K562 (cell line): ENCODE measurements at regions not wholly inside any gene's neighbourhood (a gene's known extent, or its start where the extent isn't known, plus 50 kb on each side); places are given as distances from the start of the nearest gene placed in this dataset.

ENCODE experiments used
- ATAC-seq: fragments of 200-7000 bp; cut with Tn5 transposase; 3 replicates; pipeline ENCODE4 v1.9.1; 2020; ENCODE audit warnings: moderate library complexity
- BruUV-seq: library from RNA; stranded (reverse); fragments of 400-500 nt; replicated peaks from 2 replicates; lab custom pipeline; 2021; lab: Mats Ljungman, UMichigan
- CTCF ChIA-PET: fragments of 300-600 bp; formaldehyde crosslinking; extraction: SDS; loops from one replicate; lab custom pipeline; 2021; ENCODE audit warnings: low intra/inter-chr PET ratio; lab: Yijun Ruan, JAX
- POLR2A ChIA-PET: fragments of 300-600, 350-650 bp; sonication (Branson Sonifier 250); formaldehyde crosslinking; extraction: SDS; loops from one replicate; lab custom pipeline; 2021; ENCODE audit warnings: antibody characterized with exemption, inconsistent platforms; lab: Yijun Ruan, JAX
- DNase-seq, 4 experiments: peaks; one replicate each; pipeline versions ENCODE4 v3.0.0 to v3.0.0-alpha.2; 2011 to 2018; ENCODE audit warnings: low spot score in 3 of 4, mixed read lengths in 3 of 4; ENCODE audit errors: extremely low read depth in 1 of 4
- FAIRE-seq: peaks from 2 replicates; lab custom pipeline; 2011; peaks lifted over from hg19 to GRCh38; lab: Jason Lieb, UNC
- H2AFZ ChIP-seq: 2 replicates; pipeline ENCODE4 v1.6.0; 2011; ENCODE audit warnings: low read depth, low read length, control low read depth, inconsistent platforms
- H3K27ac ChIP-seq: fragments of 200-600 bp; 3 replicates; pipeline ENCODE4 v1.8.0; 2011; ENCODE audit warnings: low read depth, mild to moderate bottlenecking, control low read depth, inconsistent platforms, low read length, moderate library complexity, mixed read lengths; ENCODE audit errors: extremely low read depth
- H3K27me3 ChIP-seq, 2 experiments: fragments of 300-600 bp in 1 of 2; 2 replicates in 1 of 2; 3 replicates in 1 of 2; pipeline versions ENCODE4 v1.6.0 to v1.8.0; 2011; ENCODE audit warnings: inconsistent platforms in 2 of 2, low read length in 2 of 2, mild to moderate bottlenecking in 1 of 2, mixed read lengths in 1 of 2, moderate library complexity in 1 of 2; ENCODE audit not compliant: control insufficient read depth in 2 of 2, insufficient read depth in 2 of 2
- H3K36me3 ChIP-seq: fragments of 300-600 bp; 3 replicates; pipeline ENCODE4 v1.8.0; 2011; ENCODE audit warnings: mild to moderate bottlenecking, low read length, inconsistent platforms; ENCODE audit not compliant: control insufficient read depth, insufficient read depth
- H3K4me1 ChIP-seq, 2 experiments: fragments of 200-600 bp in 1 of 2; replicated peaks in 1 of 2; 2 replicates in 1 of 2; 3 replicates in 1 of 2; pipeline versions ENCODE4 v1.5.1 to v1.8.0; 2011; ENCODE audit warnings: inconsistent platforms in 2 of 2, low read length in 2 of 2, mild to moderate bottlenecking in 1 of 2, mixed read lengths in 1 of 2, moderate library complexity in 1 of 2; ENCODE audit not compliant: control insufficient read depth in 2 of 2, insufficient read depth in 2 of 2
- H3K4me2 ChIP-seq: 2 replicates; pipeline ENCODE4 v1.6.1; 2011; ENCODE audit warnings: low read length, control low read depth, inconsistent platforms, mixed read lengths; ENCODE audit not compliant: insufficient read depth
- H3K4me3 ChIP-seq: fragments of 200-600 bp; sonication (generic), shearing (Covaris generic); 2 replicates; pipeline ENCODE4 v1.5.1; 2016; ENCODE audit warnings: control low read depth, inconsistent platforms
- H3K79me2 ChIP-seq: fragments of 200-600 bp; 3 replicates; pipeline ENCODE4 v1.8.0; 2011; ENCODE audit warnings: low read length, inconsistent platforms; ENCODE audit not compliant: control insufficient read depth, insufficient read depth
- H3K9ac ChIP-seq, 2 experiments: 2 replicates each; pipeline versions ENCODE4 v1.6.0 to v1.6.1; 2011; ENCODE audit warnings: low read depth in 2 of 2, low read length in 2 of 2, control low read depth in 1 of 2, inconsistent platforms in 1 of 2, mild to moderate bottlenecking in 1 of 2, mixed read lengths in 1 of 2; ENCODE audit not compliant: insufficient read depth in 1 of 2
- H3K9me1 ChIP-seq: one replicate; pipeline ENCODE4 v1.6.0; 2011; ENCODE audit warnings: inconsistent platforms, mild to moderate bottlenecking, low read length, moderate library complexity; ENCODE audit not compliant: control insufficient read depth, insufficient read depth
- H3K9me3 ChIP-seq: replicated peaks from 2 replicates; pipeline ENCODE4 v1.5.1; 2011; ENCODE audit warnings: low read depth, low read length, inconsistent platforms; ENCODE audit not compliant: control insufficient read depth, insufficient read depth
- H4K20me1 ChIP-seq: replicated peaks from 2 replicates; pipeline ENCODE4 v1.6.1; 2011; ENCODE audit warnings: low read length, inconsistent platforms, mixed read lengths; ENCODE audit not compliant: control insufficient read depth, insufficient read depth
- BCLAF1 ChIP-seq, 2 experiments: fragments of 450-650 bp in 1 of 2; IDR thresholded peaks; 2 replicates each; pipeline ENCODE4 v1.6.1; 2011 to 2017; ENCODE audit warnings: low read depth in 2 of 2, antibody characterized with exemption in 1 of 2, borderline replicate concordance in 1 of 2, low read length in 1 of 2, mild to moderate bottlenecking in 1 of 2, mixed read lengths in 1 of 2; ENCODE audit not compliant: control insufficient read depth in 1 of 2
- BMI1 ChIP-seq: fragments of 150-350 bp; IDR thresholded peaks from 2 replicates; pipeline ENCODE4 v1.6.1; 2014; ENCODE audit warnings: low read length
- E2F8 ChIP-seq: fragments of 450-650 bp; IDR thresholded peaks from 2 replicates; pipeline ENCODE4 v1.7.1; 2018; ENCODE audit warnings: mild to moderate bottlenecking, low read depth; ENCODE audit not compliant: partially characterized antibody
- KHSRP ChIP-seq: fragments of 450-650 bp; IDR thresholded peaks from 2 replicates; pipeline ENCODE4 v1.6.1; 2017
- PCBP2 ChIP-seq: fragments of 200-400 bp; formaldehyde crosslinking; IDR thresholded peaks from 2 replicates; pipeline ENCODE4 v1.6.1; 2018; ENCODE audit warnings: low read length, low read depth, mild to moderate bottlenecking, moderate library complexity; ENCODE audit not compliant: poor library complexity, severe bottlenecking
- WGBS: fragments of 100-300 bp; shearing (Covaris generic); methylation state at CpG from one replicate; pipeline ENCODE4 v1.1.6; 2016; ENCODE audit warnings: low coverage, mixed read lengths; ENCODE audit not compliant: insufficient coverage; ENCODE audit errors: missing lambda C conversion rate; 5-methylcytosine and 5-hydroxymethylcytosine counted together
- in situ Hi-C: fragments of 300-500 bp; cut with MboI; formaldehyde crosslinking; loops from 4 replicates; pipeline ENCODE4 v1.15.0; 2018; ENCODE audit warnings: inconsistent platforms, mixed read lengths
- intact Hi-C: fragments of 100-400 bp; cut with micrococcal nuclease; formaldehyde crosslinking; loops from 2 replicates; pipeline ENCODE4 v1.14.2; 2022

GRCh38 chrY:19232276-19232994, 458.9 kb upstream of the HSFY2 start:
- Histone ChIP-seq H3K9me1 (no peaks in the 10 kb centered on the region), H3K79me2 (no peaks in the 10 kb centered on the region), H4K20me1 (no peaks in the 10 kb centered on the region), H3K9ac (no peak overlapping the region), H3K27me3 (no peaks in the 10 kb centered on the region), H3K4me1 (no peaks in the 10 kb centered on the region), H3K9me3 (no peaks in the 10 kb centered on the region), H3K4me3 (no peak overlapping the region), H2AFZ (no peak overlapping the region), H3K27ac (no peak overlapping the region), H3K36me3 (no peaks in the 10 kb centered on the region), H3K4me2 (no peak overlapping the region)
- in situ Hi-C loops (no loop called here), intact Hi-C loops (no loop called here)
- no CpG with 5 or more reads among the region's 9 CpGs for WGBS
- ATAC-seq (no peak), DNase-seq (no peak), FAIRE-seq (no peak)
- ChIA-PET POLR2A (no interaction called here), CTCF (no interaction called here)
- no TSS peak for BruUV-seq
- TF ChIP-seq BCLAF1 (IDR thresholded peaks at IDR 0.05; ENCODE audit: borderline replicate concordance in 1 of 2, control insufficient read depth in 1 of 2, low read depth in 2 of 2, low read length in 1 of 2) (no peak), BMI1 (no peak), KHSRP (no peak), PCBP2 (no peak), E2F8 (no peak)
